ENCODE measurements at regions not wholly inside any gene's neighbourhood (a gene's known extent, or its start where the extent isn't known, plus 50 kb on each side); places are given as distances from the start of the nearest gene placed in this dataset.

GRCh38 chr3:177802151-177802900 lies 605.0 kb upstream of the TBL1XR1 start:
- H3K9ac ChIP-seq (ENCODE audit: low read depth in 1 of 2, low read length in 2 of 2): no peak overlapping the region
- H3K36me3 ChIP-seq (ENCODE audit: control insufficient read depth in 4 of 4, insufficient read depth in 3 of 4, low read depth in 1 of 4, low read length in 3 of 4): no peaks in the 10 kb centered on the region
- TF ChIP-seq FOXA1 (IDR thresholded peaks at IDR 0.05) (no peak), JUND (IDR thresholded peaks at IDR 0.05) (no peak), EGR1 (IDR thresholded peaks at IDR 0.05; ENCODE audit: low read depth in 2 of 2) (no peak), FOXA2 (IDR thresholded peaks at IDR 0.05) (no peak), YY1 (IDR thresholded peaks at IDR 0.05) (no peak), HNF4A (conservative IDR thresholded peaks at IDR 0.05) (no peak), SP1 (IDR thresholded peaks at IDR 0.05) (no peak)
- TF ChIP-seq, protein P1, sequence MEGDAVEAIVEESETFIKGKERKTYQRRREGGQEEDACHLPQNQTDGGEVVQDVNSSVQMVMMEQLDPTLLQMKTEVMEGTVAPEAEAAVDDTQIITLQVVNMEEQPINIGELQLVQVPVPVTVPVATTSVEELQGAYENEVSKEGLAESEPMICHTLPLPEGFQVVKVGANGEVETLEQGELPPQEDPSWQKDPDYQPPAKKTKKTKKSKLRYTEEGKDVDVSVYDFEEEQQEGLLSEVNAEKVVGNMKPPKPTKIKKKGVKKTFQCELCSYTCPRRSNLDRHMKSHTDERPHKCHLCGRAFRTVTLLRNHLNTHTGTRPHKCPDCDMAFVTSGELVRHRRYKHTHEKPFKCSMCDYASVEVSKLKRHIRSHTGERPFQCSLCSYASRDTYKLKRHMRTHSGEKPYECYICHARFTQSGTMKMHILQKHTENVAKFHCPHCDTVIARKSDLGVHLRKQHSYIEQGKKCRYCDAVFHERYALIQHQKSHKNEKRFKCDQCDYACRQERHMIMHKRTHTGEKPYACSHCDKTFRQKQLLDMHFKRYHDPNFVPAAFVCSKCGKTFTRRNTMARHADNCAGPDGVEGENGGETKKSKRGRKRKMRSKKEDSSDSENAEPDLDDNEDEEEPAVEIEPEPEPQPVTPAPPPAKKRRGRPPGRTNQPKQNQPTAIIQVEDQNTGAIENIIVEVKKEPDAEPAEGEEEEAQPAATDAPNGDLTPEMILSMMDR (IDR thresholded peaks at IDR 0.05; ENCODE audit: low read depth, low read length, missing input control): no peak
- H3K27ac ChIP-seq (ENCODE audit: low read depth in 1 of 2, low read length in 2 of 2): no peak overlapping the region
- H3K9me3 ChIP-seq (ENCODE audit: control insufficient read depth in 4 of 4, low read length in 3 of 4): no peaks in the 10 kb centered on the region
- no peak for DNase-seq (ENCODE audit: low spot score)
- 93% methylated on average over 5 of the region's 5 CpGs for WGBS
- H3K27me3 ChIP-seq (ENCODE audit: control insufficient read depth in 4 of 4, insufficient read depth in 4 of 4, low read length in 3 of 4): peaks cover 0 to 7% (median 3%) of the 10 kb centered on the region in 4 donors
- peaks cover 0 to 8% (median 7%) of the 10 kb centered on the region in 4 donors for H3K4me1 ChIP-seq (ENCODE audit: control insufficient read depth in 4 of 4, insufficient read depth in 4 of 4, low read length in 3 of 4)
- no peak overlapping the region for H3K4me3 ChIP-seq (ENCODE audit: low read depth in 1 of 3, low read length in 3 of 3)

- DNase-seq (ENCODE audit: low spot score): no peak
- Histone ChIP-seq H3K27me3 (ENCODE audit: control insufficient read depth in 4 of 4, insufficient read depth in 4 of 4, low read length in 3 of 4) (peaks cover 0 to 7% (median 3%) of the 10 kb centered on the region in 4 donors), H3K36me3 (ENCODE audit: control insufficient read depth in 4 of 4, insufficient read depth in 3 of 4, low read depth in 1 of 4, low read length in 3 of 4) (no peaks in the 10 kb centered on the region), H3K27ac (ENCODE audit: low read depth in 1 of 2, low read length in 2 of 2) (no peak overlapping the region), H3K4me1 (ENCODE audit: control insufficient read depth in 4 of 4, insufficient read depth in 4 of 4, low read length in 3 of 4) (peaks cover 0 to 8% (median 7%) of the 10 kb centered on the region in 4 donors), H3K9me3 (ENCODE audit: control insufficient read depth in 4 of 4, low read length in 3 of 4) (no peaks in the 10 kb centered on the region), H3K9ac (ENCODE audit: low read depth in 1 of 2, low read length in 2 of 2) (no peak overlapping the region), H3K4me3 (ENCODE audit: low read depth in 1 of 3, low read length in 3 of 3) (no peak overlapping the region)
- no peak for TF ChIP-seq JUND (IDR thresholded peaks at IDR 0.05)
- no peak for TF ChIP-seq NR2F2 (IDR thresholded peaks at IDR 0.05)
- WGBS: 68% methylated on average over 4 of the region's 4 CpGs
These were observed 606.2 kb upstream of the TBL1XR1 start for GRCh38 chr3:177803500-177803899.

DNA sequence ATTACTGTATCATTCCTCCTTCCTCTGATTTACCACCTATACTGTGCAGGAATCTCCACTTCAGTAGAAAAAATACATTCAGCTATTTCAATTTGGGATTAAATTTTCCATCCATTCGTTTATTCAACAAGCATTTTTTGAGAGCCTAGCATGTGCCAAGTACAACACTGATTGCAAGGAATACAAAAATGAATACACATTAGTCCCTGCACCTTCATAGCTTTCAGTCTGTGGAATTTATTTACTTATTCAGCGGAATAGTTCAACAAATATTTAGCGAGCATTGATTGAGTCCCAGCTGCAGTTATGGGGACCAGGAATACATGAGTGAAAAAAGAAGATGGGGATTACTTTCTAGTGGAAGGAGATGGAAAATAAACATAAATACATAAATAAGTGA lies 606.8 kb upstream of the TBL1XR1 start:
- Histone ChIP-seq H3K4me3 (ENCODE audit: low read depth in 1 of 3, low read length in 3 of 3) (no peak overlapping the region), H3K9me3 (ENCODE audit: control insufficient read depth in 4 of 4, low read length in 3 of 4) (no peaks in the 10 kb centered on the region), H3K4me1 (ENCODE audit: control insufficient read depth in 4 of 4, insufficient read depth in 4 of 4, low read length in 3 of 4) (peaks cover 0 to 8% (median 7%) of the 10 kb centered on the region in 4 donors), H3K27me3 (ENCODE audit: control insufficient read depth in 4 of 4, insufficient read depth in 4 of 4, low read length in 3 of 4) (peaks cover 0 to 7% (median 3%) of the 10 kb centered on the region in 4 donors), H3K27ac (ENCODE audit: low read depth in 1 of 2, low read length in 2 of 2) (no peak overlapping the region), H3K9ac (ENCODE audit: low read depth in 1 of 2, low read length in 2 of 2) (no peak overlapping the region), H3K36me3 (ENCODE audit: control insufficient read depth in 4 of 4, insufficient read depth in 3 of 4, low read depth in 1 of 4, low read length in 3 of 4) (no peaks in the 10 kb centered on the region)
- DNase-seq (ENCODE audit: low spot score): no peak
- TF ChIP-seq RAD21 (IDR thresholded peaks at IDR 0.05): peak; percentile 12 to 16
- TF ChIP-seq HNF4A (conservative IDR thresholded peaks at IDR 0.05): peak in 1 of 2 donors; percentile 12
- no peak for TF ChIP-seq HNF4G (IDR thresholded peaks at IDR 0.05)
- TF ChIP-seq RXRA (IDR thresholded peaks at IDR 0.05): peak in 1 of 2 donors; percentile 21
- no peak for TF ChIP-seq FOXA2 (IDR thresholded peaks at IDR 0.05)
- 34% methylated on average over 3 of the region's 3 CpGs for WGBS

GRCh38 chr3:177804646-177805045 lies 607.4 kb upstream of the TBL1XR1 start:
- TF ChIP-seq HNF4A (conservative IDR thresholded peaks at IDR 0.05): no peak
- no peak for TF ChIP-seq FOXA2 (IDR thresholded peaks at IDR 0.05)
- no peak for TF ChIP-seq RXRA (IDR thresholded peaks at IDR 0.05)
- TF ChIP-seq FOXA1 (IDR thresholded peaks at IDR 0.05): no peak

More at GRCh38 chr3:177804646-177805045, 607.4 kb upstream of the TBL1XR1 start:
- Histone ChIP-seq H3K4me1 (ENCODE audit: control insufficient read depth in 4 of 4, insufficient read depth in 4 of 4, low read length in 3 of 4) (peaks cover 0 to 8% (median 7%) of the 10 kb centered on the region in 4 donors), H3K27me3 (ENCODE audit: control insufficient read depth in 4 of 4, insufficient read depth in 4 of 4, low read length in 3 of 4) (peaks cover 0 to 7% (median 3%) of the 10 kb centered on the region in 4 donors), H3K27ac (ENCODE audit: low read depth in 1 of 2, low read length in 2 of 2) (no peak overlapping the region), H3K9me3 (ENCODE audit: control insufficient read depth in 4 of 4, low read length in 3 of 4) (no peaks in the 10 kb centered on the region), H3K4me3 (ENCODE audit: low read depth in 1 of 3, low read length in 3 of 3) (no peak overlapping the region), H3K9ac (ENCODE audit: low read depth in 1 of 2, low read length in 2 of 2) (no peak overlapping the region), H3K36me3 (ENCODE audit: control insufficient read depth in 4 of 4, insufficient read depth in 3 of 4, low read depth in 1 of 4, low read length in 3 of 4) (no peaks in the 10 kb centered on the region)
- no peak for DNase-seq (ENCODE audit: low spot score)
- WGBS: 95% methylated on average over 9 of the region's 9 CpGs
